Osteoblast (primary cell): ENCODE measurements at regions not wholly inside any gene's neighbourhood (a gene's known extent, or its start where the extent isn't known, plus 50 kb on each side); places are given as distances from the start of the nearest gene placed in this dataset.

ENCODE experiments used
- DNase-seq: peaks from one replicate; pipeline ENCODE4 v3.0.0; 2011; ENCODE audit warnings: low spot score, mixed read lengths; ENCODE audit not compliant: insufficient read length; ENCODE audit errors: missing footprints
- H2AFZ ChIP-seq: 2 replicates; pipeline ENCODE4 v1.6.0; 2011; ENCODE audit warnings: mild to moderate bottlenecking, low read length
- H3K27ac ChIP-seq: 2 replicates; pipeline ENCODE4 v1.5.1; 2011; ENCODE audit warnings: mild to moderate bottlenecking, low read depth, low read length, moderate library complexity
- H3K27me3 ChIP-seq: 2 replicates; pipeline ENCODE4 v1.6.0; 2012; ENCODE audit warnings: mild to moderate bottlenecking, control low read depth, inconsistent platforms, low read length, moderate library complexity; ENCODE audit not compliant: insufficient read depth
- H3K36me3 ChIP-seq: 2 replicates; pipeline ENCODE4 v1.5.1; 2011; ENCODE audit warnings: mild to moderate bottlenecking, low read length, control low read depth, moderate library complexity; ENCODE audit not compliant: insufficient read depth
- H3K4me1 ChIP-seq: 2 replicates; pipeline ENCODE4 v1.5.1; 2011; ENCODE audit warnings: mild to moderate bottlenecking, low read length, control low read depth, moderate library complexity; ENCODE audit not compliant: insufficient read depth
- H3K4me2 ChIP-seq: 2 replicates; pipeline ENCODE4 v1.6.0; 2011; ENCODE audit warnings: mild to moderate bottlenecking, low read length; ENCODE audit not compliant: insufficient read depth
- H3K4me3 ChIP-seq: fragments of 200-600 bp; sonication (generic); 3 replicates; pipeline ENCODE4 v1.5.1; 2012; ENCODE audit warnings: mild to moderate bottlenecking, low read length, inconsistent platforms; ENCODE audit not compliant: insufficient read depth
- H3K79me2 ChIP-seq: 2 replicates; pipeline ENCODE4 v1.6.0; 2012; ENCODE audit warnings: mild to moderate bottlenecking, low read length, control low read depth, inconsistent platforms; ENCODE audit not compliant: insufficient read depth
- H3K9me3 ChIP-seq: 2 replicates; pipeline ENCODE4 v1.5.1; 2011; ENCODE audit warnings: low read depth, low read length, control low read depth
- H4K20me1 ChIP-seq: 2 replicates; pipeline ENCODE4 v1.6.0; 2012; ENCODE audit warnings: mild to moderate bottlenecking, low read length, control low read depth; ENCODE audit not compliant: insufficient read depth
- TF ChIP-seq, protein P1 (sequence below): IDR thresholded peaks from 2 replicates; pipeline ENCODE4 v1.5.1; 2011; ENCODE audit warnings: mild to moderate bottlenecking, low read depth, low read length, moderate library complexity; ENCODE audit errors: extremely low read depth

GRCh38 chr9:82331079-82331478 lies 342.5 kb downstream of the SPATA31D1 start:
- H3K27me3 ChIP-seq, result no peaks in the 10 kb centered on the region
- H4K20me1 ChIP-seq, result no peaks in the 10 kb centered on the region
- H3K4me3 ChIP-seq, result no peak overlapping the region
- H3K27ac ChIP-seq, result no peak overlapping the region
- TF ChIP-seq, protein P1, sequence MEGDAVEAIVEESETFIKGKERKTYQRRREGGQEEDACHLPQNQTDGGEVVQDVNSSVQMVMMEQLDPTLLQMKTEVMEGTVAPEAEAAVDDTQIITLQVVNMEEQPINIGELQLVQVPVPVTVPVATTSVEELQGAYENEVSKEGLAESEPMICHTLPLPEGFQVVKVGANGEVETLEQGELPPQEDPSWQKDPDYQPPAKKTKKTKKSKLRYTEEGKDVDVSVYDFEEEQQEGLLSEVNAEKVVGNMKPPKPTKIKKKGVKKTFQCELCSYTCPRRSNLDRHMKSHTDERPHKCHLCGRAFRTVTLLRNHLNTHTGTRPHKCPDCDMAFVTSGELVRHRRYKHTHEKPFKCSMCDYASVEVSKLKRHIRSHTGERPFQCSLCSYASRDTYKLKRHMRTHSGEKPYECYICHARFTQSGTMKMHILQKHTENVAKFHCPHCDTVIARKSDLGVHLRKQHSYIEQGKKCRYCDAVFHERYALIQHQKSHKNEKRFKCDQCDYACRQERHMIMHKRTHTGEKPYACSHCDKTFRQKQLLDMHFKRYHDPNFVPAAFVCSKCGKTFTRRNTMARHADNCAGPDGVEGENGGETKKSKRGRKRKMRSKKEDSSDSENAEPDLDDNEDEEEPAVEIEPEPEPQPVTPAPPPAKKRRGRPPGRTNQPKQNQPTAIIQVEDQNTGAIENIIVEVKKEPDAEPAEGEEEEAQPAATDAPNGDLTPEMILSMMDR, result no peak
- no peaks in the 10 kb centered on the region for H3K36me3 ChIP-seq
- no peak for DNase-seq
- no peaks in the 10 kb centered on the region for H3K79me2 ChIP-seq
- H2AFZ ChIP-seq, result no peak overlapping the region
- no peaks in the 10 kb centered on the region for H3K9me3 ChIP-seq
- H3K4me2 ChIP-seq, result no peak overlapping the region
- H3K4me1 ChIP-seq, result peaks cover 37% of the 10 kb centered on the region

- Histone ChIP-seq H4K20me1 (no peaks in the 10 kb centered on the region), H3K4me1 (peaks cover 37% of the 10 kb centered on the region), H3K27me3 (no peaks in the 10 kb centered on the region), H3K9me3 (no peaks in the 10 kb centered on the region), H3K79me2 (no peaks in the 10 kb centered on the region), H3K36me3 (no peaks in the 10 kb centered on the region), H3K4me2 (peak overlapping the region; percentile 66), H2AFZ (no peak overlapping the region), H3K27ac (peak overlapping the region; percentile 65), H3K4me3 (no peak overlapping the region)
- TF ChIP-seq, protein P1, result no peak
- DNase-seq, result peak; percentile 50
These were observed 343.6 kb downstream of the SPATA31D1 start for GRCh38 chr9:82332018-82332773.

DNA sequence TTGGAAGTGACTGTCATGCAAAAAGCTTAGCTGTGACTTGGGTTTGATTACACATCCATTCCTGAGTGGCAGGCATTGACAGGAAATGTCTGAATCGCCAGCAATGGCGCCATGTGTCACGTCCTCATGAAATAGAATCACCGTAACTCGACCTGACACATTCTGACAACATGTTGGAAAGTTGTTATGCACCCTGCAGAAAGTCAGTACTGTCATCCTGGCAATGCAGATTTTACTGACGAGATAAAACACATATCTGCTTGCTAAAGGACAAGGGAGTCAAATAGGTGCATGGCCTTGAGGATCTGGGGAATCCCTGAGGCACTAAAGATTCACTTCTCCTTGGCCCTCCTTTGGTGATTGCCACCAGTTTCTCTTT lies 344.2 kb downstream of the SPATA31D1 start:
- no peak overlapping the region for H3K4me3 ChIP-seq
- no peaks in the 10 kb centered on the region for H4K20me1 ChIP-seq
- H3K27ac ChIP-seq, result no peak overlapping the region
- peaks cover 37% of the 10 kb centered on the region for H3K4me1 ChIP-seq
- no peak for DNase-seq
- no peaks in the 10 kb centered on the region for H3K27me3 ChIP-seq
- peak overlapping the region; percentile 20 for H2AFZ ChIP-seq
- peak overlapping the region; percentile 66 for H3K4me2 ChIP-seq
- H3K36me3 ChIP-seq, result no peaks in the 10 kb centered on the region
- no peaks in the 10 kb centered on the region for H3K9me3 ChIP-seq
- H3K79me2 ChIP-seq, result no peaks in the 10 kb centered on the region
- TF ChIP-seq, protein P1, result no peak

DNA sequence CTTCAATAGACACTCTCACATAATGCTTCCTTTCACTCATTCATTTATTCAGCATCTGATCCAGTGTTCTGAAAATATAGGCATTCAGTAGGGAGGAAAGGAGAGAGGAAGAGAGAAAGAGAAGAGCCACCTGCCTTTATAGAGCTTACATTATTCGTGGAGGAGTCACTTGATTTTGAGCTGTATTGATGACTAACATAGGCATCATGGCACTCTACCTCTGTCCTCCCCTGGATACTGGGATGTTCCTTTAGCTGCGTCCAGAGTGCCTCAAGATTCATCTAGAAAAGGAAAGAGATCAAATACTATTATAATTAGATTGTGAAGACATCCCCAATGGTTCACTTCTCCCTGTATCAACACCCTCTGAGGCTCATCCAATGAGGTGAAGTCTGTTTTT lies 345.1 kb downstream of the SPATA31D1 start:
- Histone ChIP-seq H3K4me2 (no peak overlapping the region), H3K27me3 (no peaks in the 10 kb centered on the region), H3K9me3 (no peaks in the 10 kb centered on the region), H4K20me1 (no peaks in the 10 kb centered on the region), H3K79me2 (no peaks in the 10 kb centered on the region), H2AFZ (no peak overlapping the region), H3K27ac (no peak overlapping the region), H3K36me3 (no peaks in the 10 kb centered on the region), H3K4me1 (peaks cover 37% of the 10 kb centered on the region), H3K4me3 (no peak overlapping the region)
- TF ChIP-seq, protein P1, result no peak
- DNase-seq, result no peak
